ENCODE measurements at regions not wholly inside any gene's neighbourhood (a gene's known extent, or its start where the extent isn't known, plus 50 kb on each side); places are given as distances from the start of the nearest gene placed in this dataset.

GRCh38 chr3:151024339-151024738, 51.8 kb upstream of the CLRN1 start:
- no peaks in the 10 kb centered on the region for H3K4me1 ChIP-seq (ENCODE audit: insufficient read depth)
- H3K27ac ChIP-seq (ENCODE audit: low read depth): no peak overlapping the region
- H3K4me3 Mint-ChIP-seq: no peak overlapping the region
- no peaks in the 10 kb centered on the region for H3K79me2 ChIP-seq (replicated peaks; ENCODE audit: insufficient read depth)
- no peaks in the 10 kb centered on the region for H3K27me3 Mint-ChIP-seq (ENCODE audit: insufficient read depth, low read depth, poor library complexity)
- TF ChIP-seq ZNF331 (CRISPR knock-in tag; IDR thresholded peaks at IDR 0.05; ENCODE audit: low read depth) (peak; percentile 74), ZNF114 (CRISPR knock-in tag; IDR thresholded peaks at IDR 0.05) (no peak)
- no peaks in the 10 kb centered on the region for H3F3A ChIP-seq (replicated peaks; ENCODE audit: low read depth)
- H2AFZ ChIP-seq: no peak overlapping the region
- H3K9me3 Mint-ChIP-seq: no peaks in the 10 kb centered on the region
- no peak for DNase-seq (ENCODE audit: low spot score)
- ATAC-seq: no peak
- no peak overlapping the region for H3K4me2 ChIP-seq
- H3K36me3 ChIP-seq (ENCODE audit: insufficient read depth): no peaks in the 10 kb centered on the region
- no peaks in the 10 kb centered on the region for H3K27me3 ChIP-seq (ENCODE audit: insufficient read depth)
- peaks cover 5% of the 10 kb centered on the region; the same call in 1 of the 2 replicates for H3K9me2 ChIP-seq (ENCODE audit: insufficient read depth)
- no peaks in the 10 kb centered on the region for H3K36me3 Mint-ChIP-seq (ENCODE audit: low read depth)
- no peak overlapping the region for H3K4me3 ChIP-seq
- H3K27ac Mint-ChIP-seq: no peak overlapping the region
- no peaks in the 10 kb centered on the region for H4K20me1 ChIP-seq (replicated peaks; ENCODE audit: insufficient read depth)
- no peaks in the 10 kb centered on the region for H3K4me1 Mint-ChIP-seq

DNA sequence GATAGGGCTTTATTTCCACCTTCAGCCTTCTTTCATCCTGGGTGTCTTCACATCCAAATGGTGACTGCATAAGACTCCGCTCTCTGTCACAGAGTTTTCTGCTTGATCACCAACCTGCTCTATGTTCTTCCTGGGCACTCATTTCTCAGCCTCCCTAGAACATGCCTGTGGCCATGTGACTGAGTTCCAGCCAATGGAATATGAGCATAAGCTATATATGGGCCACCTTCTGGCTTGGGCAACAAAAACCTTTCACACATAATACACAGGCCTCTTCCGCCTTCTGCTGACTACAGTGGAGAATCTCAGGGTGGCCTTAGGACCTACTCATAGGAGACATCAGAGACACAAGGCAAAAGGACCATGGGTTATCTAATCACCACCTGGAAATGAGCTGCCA, 51.2 kb upstream of the MED12L start:
- TF ChIP-seq STAT1 (IDR thresholded peaks at IDR 0.05; ENCODE audit: unreplicated experiment): no peak
- TF ChIP-seq, protein P1, sequence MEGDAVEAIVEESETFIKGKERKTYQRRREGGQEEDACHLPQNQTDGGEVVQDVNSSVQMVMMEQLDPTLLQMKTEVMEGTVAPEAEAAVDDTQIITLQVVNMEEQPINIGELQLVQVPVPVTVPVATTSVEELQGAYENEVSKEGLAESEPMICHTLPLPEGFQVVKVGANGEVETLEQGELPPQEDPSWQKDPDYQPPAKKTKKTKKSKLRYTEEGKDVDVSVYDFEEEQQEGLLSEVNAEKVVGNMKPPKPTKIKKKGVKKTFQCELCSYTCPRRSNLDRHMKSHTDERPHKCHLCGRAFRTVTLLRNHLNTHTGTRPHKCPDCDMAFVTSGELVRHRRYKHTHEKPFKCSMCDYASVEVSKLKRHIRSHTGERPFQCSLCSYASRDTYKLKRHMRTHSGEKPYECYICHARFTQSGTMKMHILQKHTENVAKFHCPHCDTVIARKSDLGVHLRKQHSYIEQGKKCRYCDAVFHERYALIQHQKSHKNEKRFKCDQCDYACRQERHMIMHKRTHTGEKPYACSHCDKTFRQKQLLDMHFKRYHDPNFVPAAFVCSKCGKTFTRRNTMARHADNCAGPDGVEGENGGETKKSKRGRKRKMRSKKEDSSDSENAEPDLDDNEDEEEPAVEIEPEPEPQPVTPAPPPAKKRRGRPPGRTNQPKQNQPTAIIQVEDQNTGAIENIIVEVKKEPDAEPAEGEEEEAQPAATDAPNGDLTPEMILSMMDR (conservative IDR thresholded peaks at IDR 0.05; ENCODE audit: low read depth in 2 of 2): 0 out of 4 replicates have a peak, but pooled peaks of 1 of the 2 experiments have one; percentile 3
- Histone ChIP-seq H3K36me3 (ENCODE audit: insufficient read depth) (no peaks in the 10 kb centered on the region), H3K4me3 (no peak overlapping the region), H3K9me2 (ENCODE audit: insufficient read depth) (0 out of 2 replicates have a peak, but pooled peaks cover 8% of the 10 kb centered on the region), H2AFZ (no peak overlapping the region), H3K27ac (ENCODE audit: low read depth) (no peak overlapping the region), H3K79me2 (replicated peaks; ENCODE audit: insufficient read depth) (no peaks in the 10 kb centered on the region), H3K4me2 (no peak overlapping the region), H3K4me1 (ENCODE audit: insufficient read depth) (peaks cover 3% of the 10 kb centered on the region; the same call in 1 of the 2 replicates), H4K20me1 (replicated peaks; ENCODE audit: insufficient read depth) (no peaks in the 10 kb centered on the region), H3K27me3 (ENCODE audit: insufficient read depth) (no peaks in the 10 kb centered on the region), H3F3A (replicated peaks; ENCODE audit: low read depth) (no peaks in the 10 kb centered on the region)
- Mint-ChIP-seq H3K4me1 (no peaks in the 10 kb centered on the region), H3K9me3 (no peaks in the 10 kb centered on the region), H3K4me3 (no peak overlapping the region), H3K27me3 (ENCODE audit: insufficient read depth, low read depth, poor library complexity) (no peaks in the 10 kb centered on the region), H3K27ac (no peak overlapping the region), H3K36me3 (ENCODE audit: low read depth) (no peaks in the 10 kb centered on the region)
- ATAC-seq: no peak
- no peak for DNase-seq (ENCODE audit: low spot score)

DNA sequence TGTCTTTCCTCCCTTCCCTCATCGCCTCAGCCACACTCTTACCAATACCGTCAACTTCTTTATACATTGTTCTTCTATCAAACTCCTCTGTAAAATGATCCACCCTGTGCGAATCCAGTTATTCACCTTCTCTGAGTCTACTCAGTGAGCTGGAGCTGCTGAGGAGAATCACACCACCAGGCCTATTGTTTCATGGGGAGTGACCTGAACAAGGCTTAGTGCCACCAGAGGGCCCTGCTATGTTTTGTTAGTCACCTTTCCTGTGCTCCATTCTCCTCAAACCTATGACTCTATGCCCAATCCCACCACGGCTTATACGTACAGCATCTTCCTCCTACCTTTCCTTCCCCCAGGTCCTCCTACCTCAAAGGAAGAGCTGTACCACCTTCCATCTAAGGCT, 50.4 kb upstream of the MED12L start:
- Histone ChIP-seq H2AFZ (no peak overlapping the region; the same call in 1 of the 2 replicates), H4K20me1 (replicated peaks; ENCODE audit: insufficient read depth) (no peaks in the 10 kb centered on the region), H3K4me2 (no peak overlapping the region), H3K79me2 (replicated peaks; ENCODE audit: insufficient read depth) (no peaks in the 10 kb centered on the region), H3K4me3 (no peak overlapping the region), H3K27ac (ENCODE audit: low read depth) (no peak overlapping the region), H3K36me3 (ENCODE audit: insufficient read depth) (no peaks in the 10 kb centered on the region), H3K4me1 (ENCODE audit: insufficient read depth) (peaks cover 3% of the 10 kb centered on the region; the same call in 1 of the 2 replicates), H3K27me3 (ENCODE audit: insufficient read depth) (no peaks in the 10 kb centered on the region), H3K9me2 (ENCODE audit: insufficient read depth) (0 out of 2 replicates have a peak, but pooled peaks cover 8% of the 10 kb centered on the region), H3F3A (replicated peaks; ENCODE audit: low read depth) (no peaks in the 10 kb centered on the region)
- Mint-ChIP-seq H3K4me3 (no peak overlapping the region), H3K4me1 (no peaks in the 10 kb centered on the region), H3K27ac (no peak overlapping the region), H3K36me3 (ENCODE audit: low read depth) (no peaks in the 10 kb centered on the region), H3K27me3 (ENCODE audit: insufficient read depth, low read depth, poor library complexity) (no peaks in the 10 kb centered on the region), H3K9me3 (no peaks in the 10 kb centered on the region)
- DNase-seq (ENCODE audit: low spot score) (no peak), ATAC-seq (no peak)
- no peak for TF ChIP-seq ZNF114 (CRISPR knock-in tag; IDR thresholded peaks at IDR 0.05)
- TF ChIP-seq, protein P1 (conservative IDR thresholded peaks at IDR 0.05; ENCODE audit: low read depth in 2 of 2): peak in 1 of 2 experiments; percentile 32; a peak in 1 of 4 replicates

Data from GM23338 (cell line).